HG02840 (cell line): ENCODE measurements at regions not wholly inside any gene's neighbourhood (a gene's known extent, or its start where the extent isn't known, plus 50 kb on each side); places are given as distances from the start of the nearest gene placed in this dataset.

Experiments used
- ATAC-seq: cut with Tn5 transposase; IDR thresholded peaks from one replicate; pipeline ENCODE4 v1.9.1; 2021; ENCODE audit warnings: mild to moderate bottlenecking, moderate library complexity, moderate number of reproducible peaks; ENCODE audit not compliant: unreplicated experiment, low FRiP score

DNA sequence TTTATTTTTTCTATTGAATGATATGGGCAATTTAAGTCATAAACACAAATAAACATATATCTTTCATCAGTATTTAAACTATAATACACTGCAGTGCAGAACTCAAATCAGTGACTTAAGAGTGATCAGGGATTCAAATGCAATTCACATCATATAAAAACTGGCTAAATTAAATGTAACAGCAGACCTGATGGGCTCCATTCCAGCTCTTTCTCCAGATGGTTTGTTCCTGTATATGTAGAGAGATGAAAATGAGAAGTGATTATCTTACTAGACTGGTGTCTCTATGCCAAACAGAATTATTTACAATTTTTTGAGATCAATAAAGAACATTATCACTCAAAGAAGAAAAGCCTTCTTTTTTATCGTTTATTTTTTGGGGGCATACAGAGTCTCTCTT is 568.8 kb upstream of the ADARB2 start:
- no peak for ATAC-seq

DNA sequence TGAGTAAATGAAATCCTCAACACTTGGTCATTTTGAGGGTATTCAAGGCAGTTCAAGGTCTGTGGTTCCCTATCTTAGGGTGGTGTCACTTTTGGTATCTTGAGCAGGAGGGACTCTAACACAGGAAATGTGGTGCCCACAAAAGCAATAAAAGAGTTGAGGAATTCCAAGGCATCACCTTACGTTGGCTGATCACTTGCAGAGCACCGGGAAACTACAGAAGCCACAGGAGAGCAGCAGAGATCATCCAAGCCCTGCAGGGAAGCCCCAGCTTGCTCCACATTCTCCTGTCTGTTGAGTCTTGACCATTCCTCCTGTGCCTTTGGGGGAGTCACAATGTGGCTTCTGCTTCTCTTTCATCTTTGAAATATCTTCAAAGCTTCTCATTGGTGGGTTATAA is 565.8 kb upstream of the ADARB2 start:
- ATAC-seq = no peak

DNA sequence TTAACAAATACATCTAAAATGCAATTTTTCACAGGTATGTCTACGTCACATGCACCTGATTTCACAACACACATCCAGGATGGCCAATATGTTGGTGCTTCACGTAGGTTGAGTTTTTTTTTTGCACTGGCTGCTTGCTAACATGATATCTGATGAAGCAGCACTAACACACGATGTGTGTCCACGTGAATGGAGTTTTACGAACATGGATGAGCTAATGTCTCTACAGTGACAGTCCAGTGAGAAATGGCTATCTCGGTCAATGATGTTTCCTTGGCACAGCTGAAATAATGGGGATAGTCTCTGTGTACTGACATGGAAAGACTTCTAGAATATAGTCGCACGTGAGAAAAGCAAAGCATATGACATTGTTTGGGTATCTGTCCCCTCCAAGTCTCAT is 563.9 kb upstream of the ADARB2 start:
- ATAC-seq = no peak

DNA sequence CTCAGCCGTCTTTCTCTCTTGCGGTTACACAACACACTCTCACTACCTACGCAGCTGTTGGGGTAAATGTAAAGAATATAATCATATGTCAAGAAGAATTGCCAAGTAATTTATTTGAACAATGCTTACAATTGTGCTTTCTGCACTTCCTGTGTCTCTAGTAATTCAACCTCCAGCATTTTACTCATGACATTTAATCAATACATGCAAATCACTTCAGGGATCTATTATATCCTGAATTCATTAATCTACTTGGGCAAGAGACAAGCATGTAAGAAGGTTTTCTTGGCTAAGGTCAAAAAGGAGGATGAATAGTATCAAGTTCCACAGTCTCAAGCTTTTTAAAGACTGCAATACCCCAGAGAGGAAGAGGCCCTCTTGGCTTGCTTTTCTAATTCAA is 562.9 kb upstream of the ADARB2 start:
- no peak for ATAC-seq

DNA sequence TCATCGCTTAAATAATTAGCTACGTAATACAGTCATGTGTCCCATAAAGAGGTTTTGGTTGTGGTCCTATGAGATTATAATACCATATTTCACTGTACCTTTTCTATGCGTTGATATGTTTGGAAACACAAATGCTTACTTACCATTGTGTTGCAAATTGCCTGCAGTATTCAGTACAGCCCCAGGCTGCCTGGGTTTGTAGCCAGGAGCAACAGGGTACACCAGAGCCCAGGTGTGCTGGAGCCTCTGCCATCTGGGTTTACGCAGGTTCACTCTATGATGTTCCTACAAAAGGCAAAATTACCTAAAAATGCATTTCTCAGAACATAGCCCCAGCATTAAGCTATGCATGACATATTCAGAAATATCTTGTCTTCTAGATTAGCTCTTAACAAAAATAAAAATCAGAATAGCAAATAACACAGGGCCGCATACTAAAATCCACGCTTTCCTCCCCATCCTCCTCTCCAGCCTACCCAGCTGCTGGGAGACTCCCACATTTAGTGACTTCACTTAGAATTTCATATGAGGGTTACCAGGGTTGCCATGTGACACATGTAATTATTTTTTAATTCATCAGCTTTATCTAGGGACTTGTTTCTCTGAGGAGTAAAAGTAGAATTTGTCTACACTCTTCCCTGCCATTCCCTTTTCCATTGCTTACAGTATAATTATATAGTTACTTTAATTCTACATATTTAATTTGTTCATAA is 559.0 kb upstream of the ADARB2 start:
- no peak for ATAC-seq

DNA sequence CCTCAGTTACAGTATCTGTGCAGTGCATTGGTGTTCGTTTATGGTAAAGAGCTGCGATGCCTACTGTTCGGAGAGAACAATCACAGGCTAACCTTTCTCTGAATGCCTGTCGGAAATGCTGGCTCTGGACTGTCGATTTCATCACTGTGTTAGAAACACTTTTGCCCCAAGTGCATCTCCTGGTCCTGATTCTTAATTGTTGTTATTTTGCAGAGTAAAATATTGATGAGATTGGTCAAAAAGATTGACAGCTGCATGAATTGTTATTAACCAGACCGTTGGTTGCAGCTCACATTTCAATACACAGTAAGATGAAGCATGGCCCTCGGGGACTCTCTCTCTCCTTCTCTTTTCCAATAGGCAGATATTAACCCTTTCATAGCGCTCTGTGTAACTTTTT is 557.4 kb upstream of the ADARB2 start:
- ATAC-seq = no peak

DNA sequence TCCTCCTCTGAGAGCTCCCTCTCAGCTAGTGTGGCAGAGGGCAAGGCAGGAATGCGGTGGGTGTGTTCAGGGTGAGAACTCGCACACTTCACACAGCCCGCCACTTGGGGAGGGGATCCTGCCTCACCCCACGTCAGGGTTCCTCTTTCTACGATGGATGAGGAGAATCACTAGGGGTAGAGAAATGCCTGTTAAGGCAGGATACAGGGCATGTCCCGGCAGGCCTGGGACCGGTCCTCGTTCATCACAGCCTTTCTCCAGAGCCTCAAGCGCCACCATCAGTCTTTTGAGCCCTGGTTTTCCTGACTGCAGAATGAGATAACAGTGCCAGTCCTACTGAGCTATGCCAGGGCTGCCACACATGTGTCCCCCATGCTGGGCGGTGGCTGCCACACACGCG is 546.7 kb upstream of the ADARB2 start:
- ATAC-seq = no peak

DNA sequence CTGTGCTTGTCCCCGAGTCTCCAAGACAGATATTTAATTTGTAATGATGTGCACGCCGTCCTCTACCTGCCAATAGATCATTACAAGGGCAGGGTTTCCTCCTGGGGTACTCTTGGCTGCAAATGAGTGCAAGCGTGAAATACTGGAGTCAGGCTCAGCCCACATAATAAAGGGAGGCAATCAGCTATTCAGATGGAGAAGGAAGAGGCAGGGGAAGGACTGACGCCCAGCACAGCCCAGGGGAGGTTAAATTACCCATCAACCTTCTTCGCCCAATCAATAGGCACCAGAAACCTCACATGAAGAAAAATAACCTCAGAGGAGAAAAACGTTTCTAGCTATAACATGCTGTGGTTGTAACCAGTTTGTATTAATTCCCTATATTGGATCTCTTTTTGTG is 544.9 kb upstream of the ADARB2 start:
- no peak for ATAC-seq

DNA sequence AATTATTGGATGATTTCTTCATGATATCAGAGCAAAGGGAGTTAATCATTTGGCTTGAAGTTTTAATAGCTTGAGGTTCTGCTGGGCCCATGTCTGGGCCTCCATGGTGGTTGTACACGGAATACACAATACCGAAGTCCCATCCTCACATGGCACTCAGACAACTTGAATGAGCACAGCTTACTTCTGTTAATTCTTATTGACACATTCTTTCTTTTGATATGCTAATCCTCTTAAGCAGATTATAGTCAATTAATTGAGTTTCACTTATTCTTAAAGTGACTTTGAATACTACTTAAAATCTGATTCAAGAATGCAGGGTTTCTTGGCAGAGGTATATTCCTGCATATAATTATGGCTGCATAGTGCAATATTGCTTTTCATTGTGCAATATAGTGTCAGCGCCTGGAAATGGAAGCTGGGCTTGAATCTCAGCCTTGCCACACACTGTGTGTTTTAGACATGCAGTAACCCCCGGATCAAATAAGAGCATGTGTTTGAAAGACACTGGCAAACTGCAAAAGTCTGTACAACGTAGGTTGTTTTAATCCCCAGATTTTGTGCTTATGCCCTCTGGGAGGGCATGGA is 543.5 kb upstream of the ADARB2 start:
- ATAC-seq = no peak

DNA sequence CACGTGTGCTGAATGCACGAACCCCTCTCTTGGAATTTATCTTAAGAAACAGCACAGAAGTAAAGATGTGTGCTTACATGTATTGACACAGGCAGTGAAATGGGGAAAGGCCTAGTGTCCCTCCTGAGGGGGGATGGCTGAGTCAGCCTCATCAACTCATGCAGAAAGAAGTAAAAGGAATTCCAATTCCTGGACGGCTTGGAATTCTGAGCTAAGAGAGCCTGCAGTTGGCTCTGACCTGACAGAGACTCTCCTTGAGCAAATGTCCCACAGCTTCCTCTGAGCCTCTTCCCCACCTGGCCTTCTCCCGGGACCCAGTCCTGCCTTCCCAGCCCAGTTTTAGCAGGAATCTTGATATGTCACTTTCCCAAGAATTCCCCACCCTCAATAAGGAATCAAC is 542.4 kb upstream of the ADARB2 start:
- no peak for ATAC-seq

DNA sequence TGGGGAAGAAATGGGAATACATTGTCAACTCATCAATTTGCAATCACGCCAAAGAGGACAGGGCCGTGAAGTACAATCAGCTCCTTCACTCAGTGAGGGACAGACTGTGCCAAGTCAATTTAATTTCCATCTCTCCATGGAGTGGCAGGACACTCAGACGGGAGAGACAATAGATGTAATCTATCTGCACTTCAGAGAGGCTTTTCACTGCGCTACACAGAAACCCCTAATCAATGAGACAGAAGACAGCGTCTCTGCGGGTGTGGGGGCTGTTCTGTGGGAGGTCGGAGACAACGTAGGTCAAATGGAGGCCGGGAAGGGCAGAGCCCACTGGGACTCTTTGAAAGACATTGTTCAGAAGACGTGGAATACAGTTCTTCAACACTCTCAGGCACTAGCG is 541.0 kb upstream of the ADARB2 start:
- ATAC-seq = no peak

DNA sequence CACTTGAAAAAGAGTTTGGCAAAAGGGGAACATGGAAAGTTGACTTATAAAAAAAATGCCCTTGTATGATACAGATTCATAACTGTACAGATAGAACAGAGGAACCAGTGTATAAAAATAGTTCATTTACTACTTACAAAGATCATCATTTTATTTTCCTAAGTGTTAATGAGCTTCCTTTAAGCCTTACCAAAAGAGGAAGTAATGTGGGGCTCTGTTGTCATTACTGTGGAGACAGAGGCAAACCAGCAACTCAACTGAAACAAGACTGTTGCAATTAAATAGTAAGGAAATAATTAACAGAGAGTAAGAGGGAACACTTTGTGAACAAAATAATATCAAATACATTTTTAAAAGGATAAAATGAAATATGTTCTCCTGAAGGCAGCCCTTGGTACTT is 526.2 kb upstream of the ADARB2 start:
- ATAC-seq = no peak

DNA sequence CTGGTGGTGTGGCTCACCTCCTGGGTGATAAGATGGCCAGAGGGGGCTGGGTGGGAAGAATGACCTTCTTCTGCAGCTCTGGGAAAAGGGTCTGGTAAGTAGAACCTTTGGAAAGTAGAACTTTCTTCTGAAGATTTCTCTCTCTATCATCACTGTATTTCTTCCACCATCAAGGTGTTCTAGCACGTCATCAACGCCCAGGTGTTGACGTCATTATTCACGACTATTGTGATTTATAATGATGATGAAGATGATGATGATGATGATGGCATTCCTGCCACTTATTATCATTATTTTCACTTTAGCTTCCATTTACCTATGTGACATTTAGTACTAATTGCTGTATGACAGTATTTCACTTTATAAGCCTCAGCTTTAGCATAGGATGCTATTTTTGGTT is 525.6 kb upstream of the ADARB2 start:
- no peak for ATAC-seq

DNA sequence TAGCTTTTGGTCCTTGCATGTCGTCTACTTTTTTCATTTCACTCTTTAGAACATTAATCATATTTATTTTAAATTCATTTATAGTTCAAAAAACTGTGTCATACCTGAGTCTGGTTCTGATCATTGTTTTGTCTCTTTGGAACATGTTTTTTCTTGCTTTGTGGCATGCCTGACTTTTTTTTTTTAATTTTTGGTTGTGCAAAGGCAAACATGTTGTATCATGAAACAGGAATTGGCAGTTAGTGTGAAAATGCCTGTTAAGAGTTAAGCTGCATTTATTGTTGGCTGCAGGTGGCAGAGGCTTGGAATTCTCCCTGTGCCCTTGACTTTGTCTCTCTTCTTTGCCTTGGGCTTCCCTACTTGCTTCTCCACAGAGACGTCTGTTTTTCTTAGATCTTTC is 525.0 kb upstream of the ADARB2 start:
- ATAC-seq = no peak

DNA sequence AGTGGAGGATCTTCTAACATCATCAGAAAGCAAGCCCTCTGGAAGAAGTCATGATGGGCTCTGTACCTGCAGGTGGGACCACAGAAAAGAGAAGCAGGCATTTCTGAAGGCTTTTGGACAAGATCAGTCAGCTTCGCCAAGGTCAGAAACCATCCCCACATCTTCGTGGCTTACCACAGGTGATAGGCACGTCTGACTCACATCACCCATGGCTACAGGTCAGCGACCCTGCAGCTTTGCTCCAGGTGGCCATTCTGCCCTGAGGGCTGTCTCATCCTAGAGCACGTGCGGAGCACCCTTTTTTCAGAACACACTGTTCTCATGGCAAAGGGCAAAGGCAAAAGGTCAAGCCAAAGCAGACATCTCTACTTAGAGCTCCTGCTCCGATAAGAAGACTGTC is 518.9 kb upstream of the ADARB2 start:
- ATAC-seq = no peak

DNA sequence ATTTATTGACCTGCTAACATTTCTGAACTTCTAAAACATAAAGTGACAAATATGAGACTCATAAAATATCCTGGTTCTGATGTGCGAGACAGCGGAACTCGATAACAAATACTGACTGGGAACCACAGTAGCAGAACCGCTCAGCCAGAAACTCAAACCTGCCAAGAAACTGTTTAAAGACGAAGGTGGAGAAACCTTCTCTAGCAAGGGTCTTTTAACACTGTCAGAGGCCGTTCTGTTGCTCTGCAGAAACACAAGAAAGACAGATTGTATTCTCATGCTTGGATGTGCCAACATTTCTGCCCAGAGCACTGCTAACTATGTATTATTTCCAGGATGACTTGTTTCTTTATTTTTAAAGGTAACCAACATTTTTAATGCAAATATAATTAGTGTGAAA is 514.8 kb upstream of the ADARB2 start:
- ATAC-seq = no peak

DNA sequence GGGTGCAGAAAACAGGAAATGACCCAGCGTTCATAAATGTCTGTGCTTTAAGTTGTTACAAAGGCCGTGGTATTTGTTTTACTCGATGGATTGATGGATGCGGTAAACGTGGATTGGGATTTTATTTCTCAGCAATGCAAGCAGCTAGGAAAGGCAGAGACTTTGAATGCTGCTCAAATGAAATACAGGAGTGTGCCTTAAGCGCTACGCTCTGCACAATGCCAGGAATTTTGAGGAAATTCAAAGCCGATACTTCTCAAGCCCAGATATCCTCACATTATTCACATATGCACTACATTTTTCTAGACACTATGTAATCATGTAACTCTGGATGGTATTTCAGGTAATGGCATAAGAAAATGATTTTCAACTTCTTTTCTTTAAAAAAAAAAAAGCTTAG is 514.3 kb upstream of the ADARB2 start:
- no peak for ATAC-seq

DNA sequence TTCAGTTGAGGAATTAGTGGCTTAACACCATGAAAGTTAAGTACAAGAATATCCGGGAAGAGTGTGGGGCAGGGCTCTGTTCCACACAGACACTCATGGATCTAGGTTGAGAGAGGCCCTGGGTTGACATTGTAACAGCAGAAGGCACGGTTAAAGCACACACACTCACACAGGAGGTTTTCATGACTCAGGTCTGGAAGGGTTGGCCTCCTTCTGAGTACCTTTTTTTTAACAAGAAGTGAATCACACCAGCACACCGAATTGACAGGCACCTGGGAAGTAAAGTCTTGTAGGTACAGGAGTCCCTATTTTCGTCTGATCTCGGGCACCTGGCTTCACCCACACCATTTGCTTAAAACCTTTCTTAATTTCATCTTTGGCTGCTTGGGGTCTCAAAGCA is 509.4 kb upstream of the ADARB2 start:
- ATAC-seq = no peak

DNA sequence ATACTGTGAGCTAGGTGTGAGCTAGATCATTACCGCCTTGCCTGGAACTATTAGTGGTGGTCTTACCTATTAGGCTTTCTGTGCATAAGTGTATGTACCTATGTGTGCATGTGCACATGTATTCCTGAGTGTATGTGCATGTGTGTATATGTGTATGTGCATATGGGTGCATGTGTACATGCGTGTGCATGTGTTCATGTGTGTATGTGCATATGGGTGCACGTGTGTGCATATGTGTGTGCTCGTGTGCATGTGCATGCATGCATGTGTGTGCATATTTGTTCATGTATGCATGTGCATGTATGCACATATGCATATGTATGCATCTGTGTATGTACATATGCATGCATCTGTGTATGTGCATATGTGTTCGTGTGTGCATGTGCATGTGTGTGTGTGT is 508.3 kb upstream of the ADARB2 start:
- ATAC-seq = no peak

DNA sequence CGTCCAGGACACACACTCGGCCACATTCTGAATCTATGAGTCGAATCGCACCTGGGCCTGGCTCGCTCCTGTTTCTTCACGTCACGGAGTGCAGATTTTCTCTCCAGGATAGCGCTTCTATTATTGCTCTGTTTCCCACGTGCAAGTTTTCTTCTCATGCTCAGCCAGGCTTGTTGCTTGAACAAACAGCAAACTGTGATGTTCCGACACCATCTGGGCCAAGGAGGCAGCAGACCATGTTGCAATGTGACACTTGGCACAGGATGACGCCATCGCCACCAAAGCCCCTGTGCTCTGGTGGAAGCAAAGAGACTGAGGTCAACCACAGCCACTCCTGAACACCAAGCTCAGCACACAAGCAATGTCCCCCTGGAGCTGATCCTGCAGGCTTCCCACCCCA is 507.1 kb upstream of the ADARB2 start:
- ATAC-seq = no peak

DNA sequence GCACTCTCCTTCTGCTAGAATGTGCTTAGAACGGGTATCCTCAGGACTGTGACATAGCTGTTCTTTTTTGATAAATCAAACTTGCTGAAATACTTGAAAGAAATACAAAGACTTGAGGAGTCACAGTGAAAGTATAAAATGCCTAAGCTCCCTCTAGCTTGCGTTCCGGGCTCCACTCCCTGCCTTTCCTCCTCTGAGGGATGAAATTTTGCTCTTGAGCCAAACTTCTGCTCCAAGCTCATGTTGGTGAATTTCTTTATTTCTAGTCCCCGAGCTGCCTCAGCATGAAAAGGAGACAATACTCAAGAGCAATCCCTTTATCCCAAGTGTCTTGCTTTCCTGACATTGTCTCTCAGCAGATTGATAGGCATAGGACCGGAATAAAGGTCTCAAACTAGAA is 499.6 kb upstream of the ADARB2 start:
- no peak for ATAC-seq

DNA sequence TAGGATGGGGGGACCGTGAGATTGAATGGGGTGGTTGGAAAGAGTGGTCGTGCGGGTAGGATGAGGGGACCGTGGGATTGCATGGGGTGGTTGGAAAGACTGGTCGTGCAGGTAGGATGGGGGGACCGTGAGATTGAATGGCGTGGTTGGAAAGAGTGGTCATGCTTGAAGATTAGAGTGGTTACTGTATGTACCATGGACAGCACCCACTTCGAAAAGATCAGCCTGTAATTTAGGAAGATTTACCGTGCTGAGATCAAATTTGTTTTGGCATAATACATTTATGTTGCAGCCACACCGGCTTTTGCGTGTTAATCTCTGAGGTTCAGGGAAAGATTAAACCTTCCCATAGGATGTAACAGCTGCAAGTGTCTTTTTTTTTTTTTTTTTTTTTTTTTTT is 495.2 kb upstream of the ADARB2 start:
- no peak for ATAC-seq

DNA sequence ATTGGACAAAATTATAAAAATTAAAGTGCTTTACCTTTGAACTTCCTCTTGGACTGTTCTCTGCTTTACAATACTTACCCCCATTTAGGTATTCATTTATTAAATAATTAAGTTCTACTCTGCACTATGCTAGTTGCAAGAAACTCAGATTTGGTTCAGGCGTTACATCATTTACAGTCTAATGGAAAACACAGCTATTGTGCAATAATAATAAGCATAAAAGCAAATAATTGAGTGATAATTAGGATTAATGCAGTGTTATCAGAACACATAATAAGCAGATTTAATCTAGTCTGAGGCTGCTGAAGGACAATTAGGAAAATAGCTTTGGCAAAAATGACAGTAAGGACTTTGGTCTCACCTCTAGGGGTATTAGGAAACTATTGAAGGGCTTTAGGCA is 493.2 kb upstream of the ADARB2 start:
- ATAC-seq = no peak
